ENCODE measurements at regions not wholly inside any gene's neighbourhood (a gene's known extent, or its start where the extent isn't known, plus 50 kb on each side); places are given as distances from the start of the nearest gene placed in this dataset.
"Not testable (repeated sequence)": the region's sequence is repeated elsewhere in the genome, so short reads cannot be mapped to it uniquely, and the experiment has no call there.

- H3K4me1 ChIP-seq (ENCODE audit: control insufficient read depth in 5 of 5, insufficient read depth in 5 of 5, low read length in 5 of 5); H3K9ac ChIP-seq (ENCODE audit: low read length in 5 of 5); H3K27ac ChIP-seq (ENCODE audit: low read depth, low read length); H3K27me3 ChIP-seq (ENCODE audit: control insufficient read depth in 5 of 5, insufficient read depth in 4 of 5, low read length in 5 of 5); H3K4me3 ChIP-seq (ENCODE audit: low read depth in 1 of 5, low read length in 5 of 5); H3K36me3 ChIP-seq (ENCODE audit: control insufficient read depth in 5 of 5, insufficient read depth in 5 of 5, low read length in 5 of 5): not testable (repeated sequence)
- H3K9me3 ChIP-seq (ENCODE audit: control insufficient read depth in 5 of 5, low read length in 5 of 5), result peaks cover 0 to 12% (median 2%) of the 10 kb centered on the region in 5 donors
These were observed 543.8 kb upstream of the HTR2C start for GRCh38 chrX:114040111-114040510.

DNA sequence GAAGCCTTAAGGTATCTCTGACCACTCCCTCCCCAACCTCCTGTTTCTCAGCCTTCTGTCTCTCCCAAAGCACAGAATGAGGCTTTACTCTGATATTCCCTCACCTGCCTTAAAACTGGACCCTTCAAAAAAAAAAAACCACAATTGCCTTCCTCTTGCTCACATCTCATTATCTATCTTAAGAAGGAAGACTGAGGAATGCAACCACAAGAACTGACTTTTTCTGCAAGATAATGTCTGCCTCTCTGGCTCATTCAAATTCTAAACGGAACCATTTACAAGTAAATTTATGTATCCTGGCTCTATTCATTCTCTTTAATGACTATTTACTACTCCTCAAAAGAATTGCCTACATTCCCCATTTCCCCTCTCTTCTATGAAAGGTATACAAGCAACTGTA, 545.5 kb upstream of the HTR2C start:
- Histone ChIP-seq H3K36me3 (ENCODE audit: control insufficient read depth in 5 of 5, insufficient read depth in 5 of 5, low read length in 5 of 5) (no peaks in the 10 kb centered on the region), H3K9ac (ENCODE audit: low read length in 5 of 5) (no peak overlapping the region), H3K4me1 (ENCODE audit: control insufficient read depth in 5 of 5, insufficient read depth in 5 of 5, low read length in 5 of 5) (no peaks in the 10 kb centered on the region), H3K27ac (ENCODE audit: low read depth, low read length) (no peak overlapping the region), H3K27me3 (ENCODE audit: control insufficient read depth in 5 of 5, insufficient read depth in 4 of 5, low read length in 5 of 5) (peaks cover 0 to 14% (median 5%) of the 10 kb centered on the region in 5 donors), H3K4me3 (ENCODE audit: low read depth in 1 of 5, low read length in 5 of 5) (no peak overlapping the region), H3K9me3 (ENCODE audit: control insufficient read depth in 5 of 5, low read length in 5 of 5) (peaks cover 0 to 12% (median 2%) of the 10 kb centered on the region in 5 donors)

DNA sequence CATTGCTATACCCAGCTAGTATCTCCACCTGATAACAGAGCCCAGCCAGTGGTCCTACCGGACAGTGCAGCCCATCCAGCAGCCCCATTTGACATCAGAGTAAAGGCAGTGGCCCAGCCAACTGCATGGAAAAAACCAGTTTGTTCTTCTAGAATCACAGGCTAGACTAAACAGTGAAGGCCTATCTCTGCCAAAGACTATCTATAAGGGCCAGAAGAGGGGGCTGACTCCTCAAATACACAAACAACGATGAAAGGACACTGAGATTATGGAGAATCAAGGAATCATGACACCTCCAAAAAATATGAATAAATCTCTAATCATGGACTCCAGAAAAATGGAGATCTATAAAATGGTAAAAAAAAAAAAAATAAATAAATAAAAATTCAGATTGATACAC, 546.4 kb upstream of the HTR2C start:
- Histone ChIP-seq H3K27ac (ENCODE audit: low read depth, low read length) (no peak overlapping the region), H3K36me3 (ENCODE audit: control insufficient read depth in 5 of 5, insufficient read depth in 5 of 5, low read length in 5 of 5) (no peaks in the 10 kb centered on the region), H3K9me3 (ENCODE audit: control insufficient read depth in 5 of 5, low read length in 5 of 5) (peaks cover 0 to 12% (median 2%) of the 10 kb centered on the region in 5 donors), H3K9ac (ENCODE audit: low read length in 5 of 5) (no peak overlapping the region), H3K27me3 (ENCODE audit: control insufficient read depth in 5 of 5, insufficient read depth in 4 of 5, low read length in 5 of 5) (peaks cover 0 to 15% (median 5%) of the 10 kb centered on the region in 5 donors), H3K4me1 (ENCODE audit: control insufficient read depth in 5 of 5, insufficient read depth in 5 of 5, low read length in 5 of 5) (no peaks in the 10 kb centered on the region), H3K4me3 (ENCODE audit: low read depth in 1 of 5, low read length in 5 of 5) (no peak overlapping the region)

GRCh38 chrX:114028907-114029662, 554.8 kb upstream of the HTR2C start:
- H3K4me1 ChIP-seq (ENCODE audit: control insufficient read depth in 5 of 5, insufficient read depth in 5 of 5, low read length in 5 of 5), result no peaks in the 10 kb centered on the region
- H3K4me3 ChIP-seq (ENCODE audit: low read depth in 1 of 5, low read length in 5 of 5), result no peak overlapping the region
- peaks cover 0 to 12% (median 2%) of the 10 kb centered on the region in 5 donors for H3K9me3 ChIP-seq (ENCODE audit: control insufficient read depth in 5 of 5, low read length in 5 of 5)
- no peaks in the 10 kb centered on the region for H3K36me3 ChIP-seq (ENCODE audit: control insufficient read depth in 5 of 5, insufficient read depth in 5 of 5, low read length in 5 of 5)
- no peak overlapping the region for H3K9ac ChIP-seq (ENCODE audit: low read length in 5 of 5)
- H3K27ac ChIP-seq (ENCODE audit: low read depth, low read length), result no peak overlapping the region
- peaks cover 0 to 5% (median 2%) of the 10 kb centered on the region in 5 donors for H3K27me3 ChIP-seq (ENCODE audit: control insufficient read depth in 5 of 5, insufficient read depth in 4 of 5, low read length in 5 of 5)

GRCh38 chrX:114017086-114017485, 566.8 kb upstream of the HTR2C start:
- Histone ChIP-seq H3K4me1 (ENCODE audit: control insufficient read depth in 5 of 5, insufficient read depth in 5 of 5, low read length in 5 of 5) (no peaks in the 10 kb centered on the region), H3K36me3 (ENCODE audit: control insufficient read depth in 5 of 5, insufficient read depth in 5 of 5, low read length in 5 of 5) (no peaks in the 10 kb centered on the region), H3K27ac (ENCODE audit: low read depth, low read length) (no peak overlapping the region), H3K4me3 (ENCODE audit: low read depth in 1 of 5, low read length in 5 of 5) (no peak overlapping the region), H3K9me3 (ENCODE audit: control insufficient read depth in 5 of 5, low read length in 5 of 5) (peaks cover 0 to 3% (median 0%) of the 10 kb centered on the region in 5 donors), H3K9ac (ENCODE audit: low read length in 5 of 5) (no peak overlapping the region), H3K27me3 (ENCODE audit: control insufficient read depth in 5 of 5, insufficient read depth in 4 of 5, low read length in 5 of 5) (peaks cover 0 to 7% (median 2%) of the 10 kb centered on the region in 5 donors)

DNA sequence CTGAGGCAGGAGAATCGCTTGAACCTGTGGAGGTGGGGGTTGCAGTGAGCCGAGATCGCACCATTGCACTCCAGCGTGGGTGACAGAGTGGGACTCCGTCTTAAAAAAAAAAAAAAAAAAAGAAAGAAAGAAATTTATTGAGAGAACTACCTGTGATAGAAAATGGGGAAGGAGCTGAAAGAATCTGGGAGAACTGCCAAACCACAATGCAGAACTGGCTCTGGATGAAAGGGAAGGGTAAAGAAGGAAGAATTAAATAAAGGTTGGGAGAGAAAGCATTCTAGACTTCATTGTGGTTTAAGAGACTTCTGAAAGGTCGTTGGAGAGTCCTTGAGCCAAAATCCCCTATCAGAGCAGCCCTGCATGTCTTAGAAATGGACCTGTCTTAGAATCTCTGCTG, 567.9 kb upstream of the HTR2C start:
- H3K27me3 ChIP-seq (ENCODE audit: control insufficient read depth in 5 of 5, insufficient read depth in 4 of 5, low read length in 5 of 5), result peaks cover 0 to 7% (median 2%) of the 10 kb centered on the region in 5 donors
- H3K4me3 ChIP-seq (ENCODE audit: low read depth in 1 of 5, low read length in 5 of 5), result no peak overlapping the region
- H3K9ac ChIP-seq (ENCODE audit: low read length in 5 of 5), result no peak overlapping the region
- no peaks in the 10 kb centered on the region for H3K36me3 ChIP-seq (ENCODE audit: control insufficient read depth in 5 of 5, insufficient read depth in 5 of 5, low read length in 5 of 5)
- H3K27ac ChIP-seq (ENCODE audit: low read depth, low read length), result no peak overlapping the region
- H3K4me1 ChIP-seq (ENCODE audit: control insufficient read depth in 5 of 5, insufficient read depth in 5 of 5, low read length in 5 of 5), result no peaks in the 10 kb centered on the region
- peaks cover 0 to 3% (median 0%) of the 10 kb centered on the region in 5 donors for H3K9me3 ChIP-seq (ENCODE audit: control insufficient read depth in 5 of 5, low read length in 5 of 5)

- no peak overlapping the region for H3K9ac ChIP-seq (ENCODE audit: low read length in 5 of 5)
- H3K27ac ChIP-seq (ENCODE audit: low read depth, low read length), result no peak overlapping the region
- no peak overlapping the region for H3K4me3 ChIP-seq (ENCODE audit: low read depth in 1 of 5, low read length in 5 of 5)
- H3K36me3 ChIP-seq (ENCODE audit: control insufficient read depth in 5 of 5, insufficient read depth in 5 of 5, low read length in 5 of 5), result no peaks in the 10 kb centered on the region
- no peaks in the 10 kb centered on the region for H3K4me1 ChIP-seq (ENCODE audit: control insufficient read depth in 5 of 5, insufficient read depth in 5 of 5, low read length in 5 of 5)
- no peaks in the 10 kb centered on the region for H3K9me3 ChIP-seq (ENCODE audit: control insufficient read depth in 5 of 5, low read length in 5 of 5)
- peaks cover 0 to 3% (median 0%) of the 10 kb centered on the region in 5 donors for H3K27me3 ChIP-seq (ENCODE audit: control insufficient read depth in 5 of 5, insufficient read depth in 4 of 5, low read length in 5 of 5)
These were observed 577.2 kb upstream of the HTR2C start for GRCh38 chrX:114006664-114007063.

DNA sequence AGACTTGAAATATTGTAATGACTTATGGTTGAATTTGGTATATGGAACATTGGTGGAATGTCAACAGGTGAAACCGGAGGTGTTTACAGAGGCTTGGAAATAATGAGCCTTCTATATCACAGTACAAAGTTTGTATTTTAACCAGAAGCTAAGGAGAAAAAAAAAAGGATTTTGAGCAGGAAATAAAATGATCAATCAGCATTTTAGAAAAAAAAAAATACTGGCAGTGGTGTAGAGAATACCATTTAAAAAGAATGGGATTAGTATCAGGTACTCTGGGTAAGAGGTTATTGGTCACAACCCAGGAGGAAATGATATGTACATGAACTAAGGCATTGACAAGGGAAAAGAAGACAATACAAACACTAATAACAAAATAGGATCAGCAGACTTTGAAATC, 587.1 kb upstream of the HTR2C start:
- Histone ChIP-seq H3K4me3 (ENCODE audit: low read depth in 1 of 5, low read length in 5 of 5) (no peak overlapping the region), H3K4me1 (ENCODE audit: control insufficient read depth in 5 of 5, insufficient read depth in 5 of 5, low read length in 5 of 5) (no peaks in the 10 kb centered on the region)

DNA sequence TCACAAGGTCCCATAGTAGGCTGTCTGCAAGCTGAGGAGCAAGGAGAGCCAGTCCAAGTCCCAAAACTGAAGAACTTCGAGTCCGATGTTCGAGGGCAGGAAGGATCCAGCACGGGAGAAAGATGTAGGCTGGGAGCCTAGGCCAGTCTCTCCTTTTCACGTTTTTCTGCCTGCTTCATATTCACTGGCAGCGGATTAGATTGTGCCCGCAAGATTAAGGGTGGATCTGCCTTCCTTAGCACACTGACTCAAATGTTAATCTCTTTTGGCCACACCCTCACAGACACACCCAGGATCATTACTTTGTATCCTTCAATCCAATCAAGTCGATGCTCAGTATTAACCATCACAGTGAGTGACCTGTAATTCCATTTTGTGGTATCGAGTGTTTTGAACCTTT, 592.2 kb upstream of the HTR2C start:
- not testable (repeated sequence) for H3K9ac ChIP-seq (ENCODE audit: low read length in 5 of 5); H3K27me3 ChIP-seq (ENCODE audit: control insufficient read depth in 5 of 5, insufficient read depth in 4 of 5, low read length in 5 of 5); H3K27ac ChIP-seq (ENCODE audit: low read depth, low read length); H3K9me3 ChIP-seq (ENCODE audit: control insufficient read depth in 5 of 5, low read length in 5 of 5); H3K4me1 ChIP-seq (ENCODE audit: control insufficient read depth in 5 of 5, insufficient read depth in 5 of 5, low read length in 5 of 5); H3K36me3 ChIP-seq (ENCODE audit: control insufficient read depth in 5 of 5, insufficient read depth in 5 of 5, low read length in 5 of 5); H3K4me3 ChIP-seq (ENCODE audit: low read depth in 1 of 5, low read length in 5 of 5)

More for the DNA sequence above, 587.1 kb upstream of the HTR2C start:
- H3K9ac ChIP-seq (ENCODE audit: low read length in 5 of 5), result no peak overlapping the region
- H3K27me3 ChIP-seq (ENCODE audit: control insufficient read depth in 5 of 5, insufficient read depth in 4 of 5, low read length in 5 of 5), result peaks cover 0 to 7% (median 0%) of the 10 kb centered on the region in 5 donors
- H3K36me3 ChIP-seq (ENCODE audit: control insufficient read depth in 5 of 5, insufficient read depth in 5 of 5, low read length in 5 of 5), result no peaks in the 10 kb centered on the region
- H3K27ac ChIP-seq (ENCODE audit: low read depth, low read length), result no peak overlapping the region
- H3K9me3 ChIP-seq (ENCODE audit: control insufficient read depth in 5 of 5, low read length in 5 of 5), result no peaks in the 10 kb centered on the region

DNA sequence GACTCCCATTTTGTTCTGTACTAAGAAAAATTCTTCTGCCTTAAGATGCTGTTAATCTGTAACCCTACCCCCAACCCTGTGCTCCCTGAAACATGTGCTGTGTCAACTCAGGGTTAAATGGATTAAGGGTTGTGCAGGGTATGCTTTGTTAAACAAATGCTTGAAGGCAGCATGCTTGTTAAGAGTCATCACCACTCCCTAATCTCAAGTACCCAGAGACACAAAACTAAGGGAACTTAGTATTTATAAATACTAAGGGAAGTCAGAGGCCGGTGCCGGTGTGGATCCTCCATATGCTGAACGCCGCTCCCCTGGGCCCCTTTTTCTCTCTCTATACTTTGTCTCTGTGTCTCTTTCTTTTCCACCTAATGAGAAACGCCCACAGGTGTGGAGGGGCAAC, 593.2 kb upstream of the HTR2C start:
- H3K4me3 ChIP-seq (ENCODE audit: low read depth in 1 of 5, low read length in 5 of 5); H3K27me3 ChIP-seq (ENCODE audit: control insufficient read depth in 5 of 5, insufficient read depth in 4 of 5, low read length in 5 of 5); H3K4me1 ChIP-seq (ENCODE audit: control insufficient read depth in 5 of 5, insufficient read depth in 5 of 5, low read length in 5 of 5); H3K36me3 ChIP-seq (ENCODE audit: control insufficient read depth in 5 of 5, insufficient read depth in 5 of 5, low read length in 5 of 5); H3K9me3 ChIP-seq (ENCODE audit: control insufficient read depth in 5 of 5, low read length in 5 of 5); H3K27ac ChIP-seq (ENCODE audit: low read depth, low read length); H3K9ac ChIP-seq (ENCODE audit: low read length in 5 of 5): not testable (repeated sequence)

Data from subcutaneous abdominal adipose tissue (tissue), 5 donors.